OCI-LY7 (cell line): ENCODE measurements at regions not wholly inside any gene's neighbourhood (a gene's known extent, or its start where the extent isn't known, plus 50 kb on each side); places are given as distances from the start of the nearest gene placed in this dataset.

Experiments
- BruUV-seq: library from RNA; stranded (reverse); fragments of 400-500 nt; replicated peaks from 2 replicates; lab custom pipeline; 2021; lab: Mats Ljungman, UMichigan
- CTCF ChIA-PET: fragments of 300-600 bp; sonication (Branson Sonifier 250); formaldehyde crosslinking; loops from one replicate; lab custom pipeline; 2022; ENCODE audit warnings: antibody characterized with exemption; ENCODE audit not compliant: unreplicated experiment; lab: Charles Lee
- POLR2A ChIA-PET: fragments of 300-600 bp; sonication (Branson Sonifier 250); formaldehyde crosslinking; loops from one replicate; lab custom pipeline; 2022; ENCODE audit warnings: antibody characterized with exemption; lab: Charles Lee
- DNase-seq: peaks from one replicate; pipeline ENCODE4 v3.0.0-alpha.2; 2015; ENCODE audit warnings: low spot score
- H2AFZ ChIP-seq: fragments of 200-600 bp; sonication (generic), shearing (Covaris generic); 2 replicates; pipeline ENCODE4 v1.6.1; 2014; ENCODE audit warnings: mild to moderate bottlenecking, antibody characterized with exemption, low read length, moderate library complexity
- H3K27ac ChIP-seq: fragments of 200-600 bp; sonication (generic); 2 replicates; pipeline ENCODE4 v1.5.1; 2014; ENCODE audit warnings: mixed run types, low read depth, mild to moderate bottlenecking, moderate library complexity, low read length, inconsistent platforms; ENCODE audit not compliant: poor library complexity, severe bottlenecking
- H3K36me3 ChIP-seq: fragments of 200-600 bp; sonication (generic); 2 replicates; pipeline ENCODE4 v1.6.1; 2014; ENCODE audit warnings: mild to moderate bottlenecking, antibody characterized with exemption, low read length, moderate library complexity, mixed read lengths; ENCODE audit not compliant: insufficient read depth
- H3K4me1 ChIP-seq: fragments of 200-600 bp; sonication (generic); 2 replicates; pipeline ENCODE4 v1.5.1; 2014; ENCODE audit warnings: mild to moderate bottlenecking, low read length; ENCODE audit not compliant: insufficient read depth, poor library complexity, severe bottlenecking
- H3K4me2 ChIP-seq: fragments of 200-600 bp; sonication (generic); 2 replicates; pipeline ENCODE4 v1.6.1; 2014; ENCODE audit warnings: mild to moderate bottlenecking, low read length
- H3K4me3 ChIP-seq: fragments of 200-600 bp; sonication (generic); 2 replicates; pipeline ENCODE4 v1.5.1; 2014; ENCODE audit warnings: mild to moderate bottlenecking, low read depth, low read length; ENCODE audit not compliant: poor library complexity, severe bottlenecking
- H3K79me2 ChIP-seq: fragments of 200-600 bp; sonication (generic); 2 replicates; pipeline ENCODE4 v1.6.1; 2016; ENCODE audit warnings: low read depth, mild to moderate bottlenecking, low read length, moderate library complexity, mixed read lengths; ENCODE audit not compliant: insufficient read depth
- H3K9me2 ChIP-seq: fragments of 200-600 bp; sonication (generic); 2 replicates; pipeline ENCODE4 v1.6.1; 2016; ENCODE audit warnings: mild to moderate bottlenecking, low read length, mixed read lengths; ENCODE audit not compliant: insufficient read depth
- H3K9me3 ChIP-seq: fragments of 200-600 bp; sonication (generic); 2 replicates; pipeline ENCODE4 v1.6.1; 2014; ENCODE audit warnings: mild to moderate bottlenecking, mixed run types, low read length, mixed read lengths
- H4K20me1 ChIP-seq: fragments of 200-600 bp; sonication (generic); 2 replicates; pipeline ENCODE4 v1.6.1; 2014; ENCODE audit warnings: mild to moderate bottlenecking, antibody characterized with exemption, low read length, moderate library complexity, mixed read lengths; ENCODE audit not compliant: insufficient read depth
- EZH2phosphoT487 ChIP-seq: fragments of 200-600 bp; sonication (generic); IDR thresholded peaks from 2 replicates; pipeline ENCODE4 v1.6.1; 2018; ENCODE audit warnings: low read depth, borderline replicate concordance, mild to moderate bottlenecking, mixed run types, antibody characterized with exemption, low read length, moderate library complexity, mixed read lengths
- intact Hi-C: fragments of 100-400 bp; cut with micrococcal nuclease; formaldehyde crosslinking; loops from one replicate; pipeline ENCODE4 v1.10.0; 2022; ENCODE audit not compliant: unreplicated experiment
- TF ChIP-seq, protein P1 (sequence below): fragments of 200-600 bp; sonication (generic); conservative IDR thresholded peaks from 2 replicates; pipeline ENCODE4 v1.5.1; 2014; ENCODE audit warnings: mild to moderate bottlenecking, antibody characterized with exemption, low read length, moderate library complexity, mixed read lengths

DNA sequence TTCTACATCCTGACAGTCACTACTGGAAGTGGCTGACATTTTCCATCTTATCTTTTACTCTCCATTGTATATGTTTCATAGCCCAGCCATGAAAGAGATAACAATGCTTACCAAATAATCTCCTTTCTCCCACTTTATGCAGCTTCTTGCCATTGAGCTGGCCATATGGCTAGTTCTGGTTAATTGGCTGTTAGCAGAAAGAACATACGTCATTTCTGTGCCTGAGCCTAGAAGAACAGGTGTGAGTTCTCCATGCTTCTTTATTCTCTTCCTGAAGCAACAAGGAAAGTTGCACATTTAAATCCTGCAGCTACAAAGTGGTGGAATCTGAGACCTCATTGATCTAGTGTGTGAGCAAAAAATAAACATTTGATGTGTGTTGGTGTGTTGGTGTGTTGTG, 82.0 kb upstream of the FSHR start:
- Histone ChIP-seq H3K4me1 (no peaks in the 10 kb centered on the region), H4K20me1 (no peaks in the 10 kb centered on the region), H3K4me3 (no peak overlapping the region), H3K9me3 (no peaks in the 10 kb centered on the region), H2AFZ (no peak overlapping the region), H3K36me3 (no peaks in the 10 kb centered on the region), H3K9me2 (no peaks in the 10 kb centered on the region), H3K79me2 (no peaks in the 10 kb centered on the region), H3K4me2 (no peak overlapping the region), H3K27ac (no peak overlapping the region)
- no TSS peak for BruUV-seq
- no peak for DNase-seq
- intact Hi-C loops = no loop called here
- ChIA-PET CTCF (no interaction called here), POLR2A (no interaction called here)
- no peak for TF ChIP-seq EZH2phosphoT487
- TF ChIP-seq, protein P1, sequence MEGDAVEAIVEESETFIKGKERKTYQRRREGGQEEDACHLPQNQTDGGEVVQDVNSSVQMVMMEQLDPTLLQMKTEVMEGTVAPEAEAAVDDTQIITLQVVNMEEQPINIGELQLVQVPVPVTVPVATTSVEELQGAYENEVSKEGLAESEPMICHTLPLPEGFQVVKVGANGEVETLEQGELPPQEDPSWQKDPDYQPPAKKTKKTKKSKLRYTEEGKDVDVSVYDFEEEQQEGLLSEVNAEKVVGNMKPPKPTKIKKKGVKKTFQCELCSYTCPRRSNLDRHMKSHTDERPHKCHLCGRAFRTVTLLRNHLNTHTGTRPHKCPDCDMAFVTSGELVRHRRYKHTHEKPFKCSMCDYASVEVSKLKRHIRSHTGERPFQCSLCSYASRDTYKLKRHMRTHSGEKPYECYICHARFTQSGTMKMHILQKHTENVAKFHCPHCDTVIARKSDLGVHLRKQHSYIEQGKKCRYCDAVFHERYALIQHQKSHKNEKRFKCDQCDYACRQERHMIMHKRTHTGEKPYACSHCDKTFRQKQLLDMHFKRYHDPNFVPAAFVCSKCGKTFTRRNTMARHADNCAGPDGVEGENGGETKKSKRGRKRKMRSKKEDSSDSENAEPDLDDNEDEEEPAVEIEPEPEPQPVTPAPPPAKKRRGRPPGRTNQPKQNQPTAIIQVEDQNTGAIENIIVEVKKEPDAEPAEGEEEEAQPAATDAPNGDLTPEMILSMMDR = no peak

DNA sequence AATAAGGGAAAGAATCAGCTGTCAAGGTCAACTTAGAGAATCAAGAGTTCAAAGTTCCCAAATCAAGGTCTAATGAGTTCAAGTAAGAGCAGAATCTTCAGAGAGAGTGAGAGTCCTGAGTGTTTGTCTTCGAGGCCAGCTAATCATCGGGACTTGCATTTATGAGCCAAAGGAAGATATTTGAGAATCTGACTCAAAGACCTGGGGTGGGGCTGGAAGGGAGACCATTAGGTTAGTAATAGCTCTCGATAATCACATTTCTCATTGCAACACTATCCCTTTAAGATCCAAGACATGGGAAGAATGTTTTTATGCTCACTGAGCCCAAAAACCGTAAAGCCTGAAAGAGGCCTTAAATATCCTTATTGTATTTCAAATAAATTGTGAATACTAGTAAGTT, 72.0 kb upstream of the FSHR start:
- POLR2A ChIA-PET = interaction anchor here (0.6 kb wide), 1 partner anchor 685 kb away, joined by 3 read pairs; no protein-coding TSS in a partner anchor
- Histone ChIP-seq H3K9me3 (no peaks in the 10 kb centered on the region), H3K36me3 (no peaks in the 10 kb centered on the region), H2AFZ (no peak overlapping the region), H3K4me3 (no peak overlapping the region), H3K79me2 (no peaks in the 10 kb centered on the region), H3K27ac (no peak overlapping the region), H3K4me2 (no peak overlapping the region), H4K20me1 (no peaks in the 10 kb centered on the region), H3K4me1 (no peaks in the 10 kb centered on the region), H3K9me2 (no peaks in the 10 kb centered on the region)
- no TSS peak for BruUV-seq
- no peak for DNase-seq
- intact Hi-C loops = no loop called here
- no peak for TF ChIP-seq EZH2phosphoT487
- TF ChIP-seq, protein P1 = no peak
- CTCF ChIA-PET = no interaction called here

DNA sequence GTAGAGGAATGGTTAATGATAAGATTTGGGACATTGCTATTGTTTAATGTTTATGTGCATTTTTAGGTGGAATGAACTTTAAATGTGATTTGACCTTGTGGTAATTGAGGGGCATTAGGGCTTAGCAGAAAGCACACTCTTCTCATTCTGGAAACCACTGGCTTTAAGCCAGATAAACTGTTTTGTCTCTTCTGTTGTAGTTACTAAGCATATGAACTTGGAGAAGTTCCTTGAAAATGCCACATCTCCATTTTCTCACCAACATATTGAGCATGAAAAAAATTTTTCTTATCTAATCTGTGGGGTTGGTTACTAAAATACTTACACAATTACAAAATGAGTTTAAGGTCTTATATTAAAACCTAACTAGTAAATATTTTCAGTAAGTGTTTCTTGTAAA, 70.8 kb upstream of the FSHR start:
- DNase-seq = no peak
- Histone ChIP-seq H3K36me3 (no peaks in the 10 kb centered on the region), H3K4me3 (no peak overlapping the region), H4K20me1 (no peaks in the 10 kb centered on the region), H3K4me1 (no peaks in the 10 kb centered on the region), H3K79me2 (no peaks in the 10 kb centered on the region), H3K27ac (no peak overlapping the region), H3K4me2 (no peak overlapping the region), H2AFZ (no peak overlapping the region), H3K9me3 (no peaks in the 10 kb centered on the region), H3K9me2 (no peaks in the 10 kb centered on the region)
- intact Hi-C loops = no loop called here
- POLR2A ChIA-PET = no interaction called here
- BruUV-seq = no TSS peak
- TF ChIP-seq, protein P1 = no peak
- TF ChIP-seq EZH2phosphoT487 = no peak
- CTCF ChIA-PET = no interaction called here
